MM.1S (cell line): ENCODE measurements at regions not wholly inside any gene's neighbourhood (a gene's known extent, or its start where the extent isn't known, plus 50 kb on each side); places are given as distances from the start of the nearest gene placed in this dataset.

Source experiments
- EZH2 ChIP-seq: fragments of 300-600 bp; sonication (generic); optimal IDR thresholded peaks from 2 replicates; pipeline ENCODE3; 2017; ENCODE audit warnings: low read depth, mild to moderate bottlenecking, antibody characterized with exemption, low read length, mixed read lengths
- EZH2phosphoT487 ChIP-seq: fragments of 300-600 bp; sonication (generic); IDR thresholded peaks from 2 replicates; pipeline ENCODE4 v1.6.1; 2018; ENCODE audit warnings: antibody characterized with exemption, low read length
- TF ChIP-seq, protein P1 (sequence below): fragments of 300-600 bp; sonication (generic); IDR thresholded peaks from 2 replicates; pipeline ENCODE4 v1.5.1; 2016; ENCODE audit warnings: antibody characterized with exemption, low read length, mixed read lengths

DNA sequence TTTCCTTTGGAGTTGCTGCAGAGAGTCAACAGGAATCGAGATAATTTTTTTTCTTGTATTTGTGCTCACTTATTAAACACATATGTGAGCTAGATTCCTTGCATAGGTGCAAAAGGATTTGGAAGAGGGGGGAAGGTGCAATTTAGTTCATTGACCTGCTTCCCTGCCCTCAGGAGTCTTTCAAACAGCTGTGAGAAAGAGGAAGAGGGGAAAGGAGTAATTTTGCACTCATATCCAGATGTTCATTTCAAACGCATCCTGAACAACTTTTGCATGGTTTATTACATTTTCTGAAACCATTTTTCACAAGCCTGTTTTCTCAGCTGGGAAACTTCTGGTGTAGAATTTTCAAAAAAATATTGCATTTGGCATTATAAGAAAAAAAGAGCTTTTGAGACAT lies 795.0 kb downstream of the MAFB start:
- TF ChIP-seq, protein P1, sequence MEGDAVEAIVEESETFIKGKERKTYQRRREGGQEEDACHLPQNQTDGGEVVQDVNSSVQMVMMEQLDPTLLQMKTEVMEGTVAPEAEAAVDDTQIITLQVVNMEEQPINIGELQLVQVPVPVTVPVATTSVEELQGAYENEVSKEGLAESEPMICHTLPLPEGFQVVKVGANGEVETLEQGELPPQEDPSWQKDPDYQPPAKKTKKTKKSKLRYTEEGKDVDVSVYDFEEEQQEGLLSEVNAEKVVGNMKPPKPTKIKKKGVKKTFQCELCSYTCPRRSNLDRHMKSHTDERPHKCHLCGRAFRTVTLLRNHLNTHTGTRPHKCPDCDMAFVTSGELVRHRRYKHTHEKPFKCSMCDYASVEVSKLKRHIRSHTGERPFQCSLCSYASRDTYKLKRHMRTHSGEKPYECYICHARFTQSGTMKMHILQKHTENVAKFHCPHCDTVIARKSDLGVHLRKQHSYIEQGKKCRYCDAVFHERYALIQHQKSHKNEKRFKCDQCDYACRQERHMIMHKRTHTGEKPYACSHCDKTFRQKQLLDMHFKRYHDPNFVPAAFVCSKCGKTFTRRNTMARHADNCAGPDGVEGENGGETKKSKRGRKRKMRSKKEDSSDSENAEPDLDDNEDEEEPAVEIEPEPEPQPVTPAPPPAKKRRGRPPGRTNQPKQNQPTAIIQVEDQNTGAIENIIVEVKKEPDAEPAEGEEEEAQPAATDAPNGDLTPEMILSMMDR = no peak
- TF ChIP-seq EZH2phosphoT487 (no peak), EZH2 (no peak)
